CD4-positive, alpha-beta T cell (primary cell): ENCODE measurements at regions not wholly inside any gene's neighbourhood (a gene's known extent, or its start where the extent isn't known, plus 50 kb on each side); places are given as distances from the start of the nearest gene placed in this dataset.

Experiments used
- ATAC-seq: fragments of 200-7000 bp; cut with Tn5 transposase; one replicate; pipeline ENCODE4 v1.10.0; 2022; ENCODE audit warnings: mild to moderate bottlenecking; ENCODE audit not compliant: poor library complexity
- CTCF ChIA-PET: fragments of 350-600 bp; sonication (Branson Sonifier 250); formaldehyde crosslinking; loops from one replicate; lab custom pipeline; 2021; ENCODE audit warnings: antibody characterized with exemption, inconsistent platforms; lab: Charles Lee
- POLR2A ChIA-PET: fragments of 350-600 bp; sonication (Branson Sonifier 250); formaldehyde crosslinking; loops from one replicate; lab custom pipeline; 2021; ENCODE audit warnings: antibody characterized with exemption, inconsistent platforms; lab: Charles Lee
- DNase-seq, 14 experiments: peaks; one replicate each; pipeline ENCODE4 v3.0.0-alpha.2; 2013 to 2020; ENCODE audit warnings: mixed read lengths in 2 of 14
- H3K27ac ChIP-seq, 2 donors: one replicate each; pipeline versions ENCODE4 v1.5.1 to v1.7.0; 2013; ENCODE audit warnings: low read length in 2 of 2, low read depth in 1 of 2, mild to moderate bottlenecking in 1 of 2
- H3K27me3 ChIP-seq, 2 experiments: 1 replicate in 1 of 2; 2 replicates in 1 of 2; pipeline versions ENCODE4 v1.6.1 to v1.7.0; 2013; ENCODE audit warnings: low read length in 2 of 2, control low read depth in 1 of 2, mild to moderate bottlenecking in 1 of 2, moderate library complexity in 1 of 2; ENCODE audit not compliant: insufficient read depth in 2 of 2, control insufficient read depth in 1 of 2
- H3K36me3 ChIP-seq: one replicate; pipeline ENCODE4 v1.6.1; 2013; ENCODE audit warnings: low read length, control low read depth; ENCODE audit not compliant: insufficient read depth
- H3K4me1 ChIP-seq: one replicate; pipeline ENCODE4 v1.6.1; 2013; ENCODE audit warnings: low read length, control low read depth; ENCODE audit not compliant: insufficient read depth
- H3K4me3 ChIP-seq: one replicate; pipeline ENCODE4 v1.5.1; 2013; ENCODE audit warnings: mild to moderate bottlenecking, low read length, moderate library complexity
- H3K9me3 ChIP-seq, 2 experiments: 1 replicate in 1 of 2; 2 replicates in 1 of 2; pipeline versions ENCODE4 v1.6.1 to v1.7.0; 2013; ENCODE audit warnings: low read length in 2 of 2, mild to moderate bottlenecking in 2 of 2, control low read depth in 1 of 2, moderate library complexity in 1 of 2; ENCODE audit not compliant: control insufficient read depth in 1 of 2, insufficient read depth in 1 of 2
- H3K27ac Mint-ChIP-seq: one replicate; pipeline ENCODE4 v1.8.0; 2020; ENCODE audit warnings: mixed read lengths
- H3K27me3 Mint-ChIP-seq: one replicate; pipeline ENCODE4 v1.8.0; 2021; ENCODE audit warnings: mixed read lengths
- H3K36me3 Mint-ChIP-seq: one replicate; pipeline ENCODE4 v1.8.0; 2021; ENCODE audit warnings: low read depth, mixed read lengths
- H3K4me1 Mint-ChIP-seq: one replicate; pipeline ENCODE4 v1.8.0; 2021; ENCODE audit warnings: low read depth, mixed read lengths
- H3K4me3 Mint-ChIP-seq: one replicate; pipeline ENCODE4 v1.8.0; 2020; ENCODE audit warnings: mild to moderate bottlenecking, mixed read lengths
- H3K9me3 Mint-ChIP-seq: one replicate; pipeline ENCODE4 v1.8.0; 2020; ENCODE audit warnings: mixed read lengths
- intact Hi-C, 2 experiments: fragments of 100-400 bp; cut with DNase I in 1 of 2; cut with micrococcal nuclease in 1 of 2; formaldehyde crosslinking; loops; one replicate each; pipeline versions ENCODE4 v1.15.1 to v1.9.0; 2023 to 2025; cut with DNase I, micrococcal nuclease
- TF ChIP-seq, protein P1 (sequence below): fragments of 200-600 bp; IDR thresholded peaks from one replicate; pipeline ENCODE4 v1.8.0; 2022; ENCODE audit warnings: antibody characterized with exemption, mild to moderate bottlenecking

DNA sequence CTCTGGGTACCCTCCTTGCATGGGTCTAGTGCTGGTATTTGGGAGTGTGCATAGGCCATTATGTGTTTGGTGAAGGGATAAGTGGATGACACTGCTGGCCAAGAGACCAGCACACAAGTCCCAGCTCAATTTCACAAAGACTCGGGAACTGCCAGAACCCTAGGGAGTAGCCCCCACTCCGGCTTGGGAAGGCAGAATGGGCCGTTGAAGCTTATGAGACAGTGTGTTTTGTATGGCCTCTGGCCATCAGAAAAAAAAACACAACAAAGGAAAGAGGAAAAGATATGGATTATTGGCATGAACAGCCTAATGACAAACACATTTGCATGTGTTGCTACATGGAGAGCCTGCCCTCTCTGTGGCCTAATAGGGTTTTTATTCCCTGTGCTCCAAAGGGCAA is 144.2 kb downstream of the TTC32 start:
- Mint-ChIP-seq H3K4me3 (no peak overlapping the region), H3K4me1 (no peaks in the 10 kb centered on the region), H3K27ac (no peak overlapping the region), H3K9me3 (no peaks in the 10 kb centered on the region), H3K36me3 (no peaks in the 10 kb centered on the region), H3K27me3 (peaks cover 9% of the 10 kb centered on the region)
- Histone ChIP-seq H3K36me3 (no peaks in the 10 kb centered on the region), H3K4me3 (no peak overlapping the region), H3K27me3 (peaks cover 0 to 3% of the 10 kb centered on the region in 2 experiments), H3K27ac (no peak overlapping the region), H3K9me3 (no peaks in the 10 kb centered on the region), H3K4me1 (no peaks in the 10 kb centered on the region)
- ChIA-PET POLR2A (no interaction called here), CTCF (no interaction called here)
- TF ChIP-seq, protein P1, sequence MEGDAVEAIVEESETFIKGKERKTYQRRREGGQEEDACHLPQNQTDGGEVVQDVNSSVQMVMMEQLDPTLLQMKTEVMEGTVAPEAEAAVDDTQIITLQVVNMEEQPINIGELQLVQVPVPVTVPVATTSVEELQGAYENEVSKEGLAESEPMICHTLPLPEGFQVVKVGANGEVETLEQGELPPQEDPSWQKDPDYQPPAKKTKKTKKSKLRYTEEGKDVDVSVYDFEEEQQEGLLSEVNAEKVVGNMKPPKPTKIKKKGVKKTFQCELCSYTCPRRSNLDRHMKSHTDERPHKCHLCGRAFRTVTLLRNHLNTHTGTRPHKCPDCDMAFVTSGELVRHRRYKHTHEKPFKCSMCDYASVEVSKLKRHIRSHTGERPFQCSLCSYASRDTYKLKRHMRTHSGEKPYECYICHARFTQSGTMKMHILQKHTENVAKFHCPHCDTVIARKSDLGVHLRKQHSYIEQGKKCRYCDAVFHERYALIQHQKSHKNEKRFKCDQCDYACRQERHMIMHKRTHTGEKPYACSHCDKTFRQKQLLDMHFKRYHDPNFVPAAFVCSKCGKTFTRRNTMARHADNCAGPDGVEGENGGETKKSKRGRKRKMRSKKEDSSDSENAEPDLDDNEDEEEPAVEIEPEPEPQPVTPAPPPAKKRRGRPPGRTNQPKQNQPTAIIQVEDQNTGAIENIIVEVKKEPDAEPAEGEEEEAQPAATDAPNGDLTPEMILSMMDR: no peak
- ATAC-seq (no peak), DNase-seq (no peak)
- intact Hi-C loops: no loop called here

- no peak for DNase-seq
- no peaks in the 10 kb centered on the region for H3K9me3 ChIP-seq
- no peaks in the 10 kb centered on the region for H3K36me3 ChIP-seq
- H3K4me3 Mint-ChIP-seq: no peak overlapping the region
- H3K9me3 Mint-ChIP-seq: no peaks in the 10 kb centered on the region
- peaks cover 18% of the 10 kb centered on the region for H3K27me3 Mint-ChIP-seq
- ATAC-seq: no peak
- H3K27ac Mint-ChIP-seq: no peak overlapping the region
- H3K4me1 Mint-ChIP-seq: no peaks in the 10 kb centered on the region
- intact Hi-C loops: no loop called here
- H3K27me3 ChIP-seq: peaks cover 0 to 3% of the 10 kb centered on the region in 2 experiments
- CTCF ChIA-PET: no interaction called here
- H3K4me1 ChIP-seq: no peaks in the 10 kb centered on the region
- no peak overlapping the region for H3K27ac ChIP-seq
- H3K36me3 Mint-ChIP-seq: no peaks in the 10 kb centered on the region
- TF ChIP-seq, protein P1: no peak
- POLR2A ChIA-PET: no interaction called here
- H3K4me3 ChIP-seq: no peak overlapping the region
These were observed 146.9 kb downstream of the TTC32 start for GRCh38 chr2:19754907-19755306.

- intact Hi-C loops: no loop called here
- H3K27me3 ChIP-seq: peaks cover 0 to 3% of the 10 kb centered on the region in 2 experiments
- H3K4me1 ChIP-seq: no peaks in the 10 kb centered on the region
- no peak for ATAC-seq
- no peak overlapping the region for H3K27ac ChIP-seq
- TF ChIP-seq, protein P1: no peak
- no peaks in the 10 kb centered on the region for H3K9me3 ChIP-seq
- no peaks in the 10 kb centered on the region for H3K9me3 Mint-ChIP-seq
- no peak overlapping the region for H3K4me3 ChIP-seq
- DNase-seq: no peak
- POLR2A ChIA-PET: no interaction called here
- no peak overlapping the region for H3K4me3 Mint-ChIP-seq
- H3K36me3 ChIP-seq: no peaks in the 10 kb centered on the region
- H3K4me1 Mint-ChIP-seq: no peaks in the 10 kb centered on the region
- peaks cover 17% of the 10 kb centered on the region for H3K27me3 Mint-ChIP-seq
- H3K36me3 Mint-ChIP-seq: no peaks in the 10 kb centered on the region
- no peak overlapping the region for H3K27ac Mint-ChIP-seq
- CTCF ChIA-PET: no interaction called here
These were observed 148.0 kb downstream of the TTC32 start for GRCh38 chr2:19753818-19754217.
